Upper lobe of right lung (tissue), 1 donor: ENCODE measurements at regions not wholly inside any gene's neighbourhood (a gene's known extent, or its start where the extent isn't known, plus 50 kb on each side); places are given as distances from the start of the nearest gene placed in this dataset.

Source experiments
- ATAC-seq: fragments of 200-7000 bp; cut with Tn5 transposase; one replicate; pipeline ENCODE4 v1.9.1; 2020; ENCODE audit warnings: mild to moderate bottlenecking, moderate library complexity
- DNase-seq: peaks from one replicate; pipeline ENCODE4 v3.0.0-alpha.2; 2020
- H3K27ac ChIP-seq: fragments of 200-600 bp; one replicate; pipeline ENCODE4 v1.8.0; 2022
- H3K27me3 ChIP-seq: fragments of 200-600 bp; one replicate; pipeline ENCODE4 v1.8.0; 2022; ENCODE audit warnings: mild to moderate bottlenecking
- H3K36me3 ChIP-seq: fragments of 200-600 bp; one replicate; pipeline ENCODE4 v1.8.0; 2022
- H3K4me1 ChIP-seq: fragments of 200-600 bp; one replicate; pipeline ENCODE4 v1.8.0; 2022
- H3K4me3 ChIP-seq: fragments of 200-600 bp; one replicate; pipeline ENCODE4 v1.8.0; 2022; ENCODE audit warnings: mild to moderate bottlenecking
- H3K9me3 ChIP-seq: fragments of 200-600 bp; one replicate; pipeline ENCODE4 v1.8.0; 2022
- CTCF ChIP-seq: fragments of 200-600 bp; IDR thresholded peaks from one replicate; pipeline ENCODE4 v1.8.0; 2022; ENCODE audit warnings: antibody characterized with exemption
- intact Hi-C: fragments of 100-400 bp; cut with DNase I; formaldehyde crosslinking; loops from one replicate; pipeline ENCODE4 v1.11.0; 2022
- donor health status: DM: no; HTN: yes; CAD: no; lungs with severe emphysema.

- TF ChIP-seq CTCF = no peak
- DNase-seq (no peak), ATAC-seq (no peak)
- Histone ChIP-seq H3K4me1 (no peaks in the 10 kb centered on the region), H3K27me3 (no peaks in the 10 kb centered on the region), H3K36me3 (no peaks in the 10 kb centered on the region), H3K9me3 (no peaks in the 10 kb centered on the region), H3K4me3 (no peak overlapping the region), H3K27ac (no peak overlapping the region)
- intact Hi-C loops = no loop called here
Observed at GRCh38 chr11:92787638-92788037, 181.8 kb upstream of the MTNR1B start.

- Histone ChIP-seq H3K9me3 (no peaks in the 10 kb centered on the region), H3K4me1 (no peaks in the 10 kb centered on the region), H3K27me3 (no peaks in the 10 kb centered on the region), H3K27ac (no peak overlapping the region), H3K4me3 (no peak overlapping the region), H3K36me3 (no peaks in the 10 kb centered on the region)
- no peak for TF ChIP-seq CTCF
- DNase-seq (no peak), ATAC-seq (no peak)
- intact Hi-C loops = no loop called here
Observed at GRCh38 chr11:92789761-92790160, 179.7 kb upstream of the MTNR1B start.

- ATAC-seq (no peak), DNase-seq (no peak)
- no peaks in the 10 kb centered on the region for H3K9me3 ChIP-seq
- no peak overlapping the region for H3K4me3 ChIP-seq
- H3K27ac ChIP-seq = no peak overlapping the region
- intact Hi-C loops = no loop called here
- H3K4me1 ChIP-seq = no peaks in the 10 kb centered on the region
- H3K27me3 ChIP-seq = no peaks in the 10 kb centered on the region
- TF ChIP-seq CTCF = no peak
- no peaks in the 10 kb centered on the region for H3K36me3 ChIP-seq
Observed at GRCh38 chr11:92790366-92790765, 179.1 kb upstream of the MTNR1B start.

- ATAC-seq (no peak), DNase-seq (no peak)
- intact Hi-C loops = no loop called here
- TF ChIP-seq CTCF = no peak
- H3K4me1 ChIP-seq = no peaks in the 10 kb centered on the region
- no peaks in the 10 kb centered on the region for H3K36me3 ChIP-seq
- H3K4me3 ChIP-seq = no peak overlapping the region
- no peaks in the 10 kb centered on the region for H3K27me3 ChIP-seq
- no peak overlapping the region for H3K27ac ChIP-seq
- H3K9me3 ChIP-seq = no peaks in the 10 kb centered on the region
Observed at GRCh38 chr11:92790926-92791616, 178.4 kb upstream of the MTNR1B start.

- no peak for TF ChIP-seq CTCF
- H3K36me3 ChIP-seq = no peaks in the 10 kb centered on the region
- DNase-seq = no peak
- no peaks in the 10 kb centered on the region for H3K4me1 ChIP-seq
- H3K27me3 ChIP-seq = no peaks in the 10 kb centered on the region
- no peak overlapping the region for H3K27ac ChIP-seq
- no peak for ATAC-seq
- no peaks in the 10 kb centered on the region for H3K9me3 ChIP-seq
- intact Hi-C loops = no loop called here
- no peak overlapping the region for H3K4me3 ChIP-seq
Observed at GRCh38 chr11:92791886-92792285, 177.6 kb upstream of the MTNR1B start.

GRCh38 chr11:92793189-92793588 lies 176.3 kb upstream of the MTNR1B start:
- no peaks in the 10 kb centered on the region for H3K4me1 ChIP-seq
- no peak for DNase-seq
- H3K9me3 ChIP-seq = no peaks in the 10 kb centered on the region
- H3K4me3 ChIP-seq = no peak overlapping the region
- no peak for ATAC-seq
- TF ChIP-seq CTCF = no peak
- intact Hi-C loops = no loop called here
- no peaks in the 10 kb centered on the region for H3K36me3 ChIP-seq
- no peaks in the 10 kb centered on the region for H3K27me3 ChIP-seq
- no peak overlapping the region for H3K27ac ChIP-seq
